Embryonic facial prominence (tissue), 1 donor: ENCODE measurements at regions not wholly inside any gene's neighbourhood (a gene's known extent, or its start where the extent isn't known, plus 50 kb on each side); places are given as distances from the start of the nearest gene placed in this dataset.
"Not testable (repeated sequence)": the region's sequence is repeated elsewhere in the genome, so short reads cannot be mapped to it uniquely, and the experiment has no call there.

Experiments used
- DNase-seq: peaks from one replicate; pipeline ENCODE4 v3.0.0-alpha.2; 2016; ENCODE audit errors: extremely low spot score

- no peak for DNase-seq
These were observed 170.0 kb downstream of the SOD2 start for GRCh38 chr6:159522877-159523547.

DNA sequence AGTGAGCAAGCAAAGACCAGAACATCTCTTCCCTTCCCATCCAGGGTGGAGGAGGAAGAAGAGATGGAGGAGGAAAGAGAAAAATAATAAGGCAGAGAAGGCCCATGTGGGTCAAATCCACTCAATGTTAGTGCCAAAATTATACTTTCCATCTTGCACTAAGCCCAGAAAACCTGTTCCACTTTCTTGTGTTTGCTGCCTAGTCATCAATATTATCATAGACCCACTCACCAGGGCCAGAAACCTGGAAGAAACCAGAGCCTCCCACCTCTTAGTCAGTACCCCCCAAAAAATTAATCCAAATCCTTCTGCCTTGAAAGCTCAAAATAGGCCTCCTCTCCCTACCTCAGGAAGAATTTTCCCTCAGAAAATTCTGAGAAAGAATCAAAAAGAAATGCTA, 171.1 kb downstream of the SOD2 start:
- DNase-seq, result no peak

DNA sequence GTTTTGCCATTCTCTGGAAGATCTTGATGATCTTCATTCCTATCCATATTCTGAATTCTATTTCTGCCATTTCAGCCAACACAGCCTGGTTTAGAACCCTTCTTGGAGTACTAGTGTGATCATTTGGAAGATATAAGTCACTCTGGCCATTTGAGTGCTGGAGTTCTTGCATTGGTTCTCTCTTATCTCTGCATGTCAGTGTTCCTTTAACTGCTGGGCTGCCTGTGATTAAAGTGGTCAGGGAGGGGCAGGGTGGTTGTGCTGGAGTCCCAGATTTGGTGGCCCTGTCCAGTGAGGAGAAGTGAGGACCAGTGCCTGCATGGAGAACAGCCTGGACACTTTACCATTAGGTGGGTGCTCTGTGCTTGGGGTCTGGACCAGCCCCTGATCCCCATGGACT, 173.0 kb downstream of the SOD2 start:
- no peak for DNase-seq

DNA sequence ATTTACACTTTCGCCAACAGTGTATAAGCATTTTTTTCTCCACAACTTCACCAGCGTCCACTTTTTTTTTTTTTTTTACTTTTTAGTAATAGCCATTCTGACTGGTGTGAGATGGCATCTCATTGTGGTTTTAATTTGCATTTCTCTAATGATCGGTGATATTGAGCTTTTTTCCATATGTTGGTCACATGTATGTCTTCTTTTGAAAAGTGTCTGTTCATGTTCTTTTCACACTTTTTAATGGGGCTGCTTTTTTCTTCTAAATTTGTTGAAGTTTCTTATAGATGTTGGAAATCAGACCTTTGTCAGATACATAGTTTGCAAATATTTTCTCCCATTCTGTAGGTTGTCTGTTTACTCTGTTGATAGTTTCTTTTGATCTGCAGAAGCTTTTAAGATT, 177.2 kb downstream of the SOD2 start:
- DNase-seq, result not testable (repeated sequence)

DNA sequence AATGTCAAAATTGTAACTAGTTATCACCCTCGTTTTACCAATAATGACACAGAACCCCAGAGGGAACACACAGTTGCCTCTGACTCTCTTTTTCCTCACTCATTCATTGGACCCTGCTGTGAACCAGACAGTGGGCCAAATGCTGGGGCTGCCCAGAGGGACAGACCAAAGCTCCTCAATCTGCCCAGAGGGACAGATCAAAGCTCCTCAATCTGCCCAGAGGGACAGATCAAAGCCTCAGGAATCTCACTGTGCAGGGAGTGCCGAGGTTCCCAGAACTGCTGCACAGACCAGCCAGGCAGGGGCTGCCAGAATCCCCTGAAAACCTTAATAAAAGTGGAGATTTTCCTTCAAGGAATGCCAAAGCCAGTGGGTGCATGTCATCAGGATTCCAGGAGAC, 179.1 kb downstream of the SOD2 start:
- no peak for DNase-seq

DNA sequence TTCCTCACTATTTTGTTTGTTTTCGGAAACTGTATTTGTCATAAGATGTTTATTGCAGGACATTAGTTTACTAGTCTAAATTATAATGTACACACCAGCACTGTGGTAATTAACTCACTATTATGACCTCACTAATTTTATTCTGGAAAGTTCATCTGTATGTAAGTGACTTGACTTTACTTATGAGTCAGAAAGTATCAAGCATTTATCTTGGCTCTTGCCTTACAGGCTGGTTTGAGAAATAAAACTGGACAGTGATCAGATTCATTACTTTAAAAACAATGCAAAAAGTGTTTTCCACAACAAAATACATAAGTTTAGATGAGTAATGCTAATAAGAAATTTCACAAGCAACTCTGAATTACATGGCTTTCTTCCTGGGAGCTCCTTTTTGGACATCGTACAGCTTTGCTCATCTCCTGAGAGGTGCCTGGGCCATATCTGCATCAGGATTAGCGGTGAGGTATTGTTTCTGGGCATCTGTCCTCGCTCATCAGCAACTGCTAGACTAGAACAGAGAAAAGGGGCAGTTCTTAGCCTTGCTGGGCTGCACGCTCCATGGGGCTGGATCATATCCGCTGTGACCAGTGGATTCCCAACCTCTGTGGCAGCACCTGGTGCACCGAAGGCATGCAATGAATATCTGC, 179.8 kb downstream of the SOD2 start:
- DNase-seq, result no peak

GRCh38 chr6:159512571-159512970, 180.5 kb downstream of the SOD2 start:
- DNase-seq, result no peak

DNA sequence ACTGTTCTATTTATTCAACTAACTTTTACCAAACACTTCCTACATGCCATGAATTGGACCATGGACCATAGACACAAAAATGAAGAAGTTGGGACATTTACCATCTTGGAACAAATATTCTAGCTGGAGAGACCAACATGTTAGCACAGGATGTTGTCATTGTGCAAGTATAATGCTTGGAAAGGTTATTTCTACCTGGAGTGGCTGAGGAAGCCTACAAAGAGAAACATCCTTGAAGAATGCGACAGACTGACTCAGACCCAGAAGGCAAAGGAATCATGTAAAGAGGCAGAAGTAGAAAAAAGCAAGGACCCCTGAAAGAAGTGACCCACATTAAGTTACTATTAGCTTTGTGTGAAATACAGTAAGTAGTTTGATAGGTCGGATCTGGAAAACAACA, 180.9 kb downstream of the SOD2 start:
- DNase-seq, result no peak

DNA sequence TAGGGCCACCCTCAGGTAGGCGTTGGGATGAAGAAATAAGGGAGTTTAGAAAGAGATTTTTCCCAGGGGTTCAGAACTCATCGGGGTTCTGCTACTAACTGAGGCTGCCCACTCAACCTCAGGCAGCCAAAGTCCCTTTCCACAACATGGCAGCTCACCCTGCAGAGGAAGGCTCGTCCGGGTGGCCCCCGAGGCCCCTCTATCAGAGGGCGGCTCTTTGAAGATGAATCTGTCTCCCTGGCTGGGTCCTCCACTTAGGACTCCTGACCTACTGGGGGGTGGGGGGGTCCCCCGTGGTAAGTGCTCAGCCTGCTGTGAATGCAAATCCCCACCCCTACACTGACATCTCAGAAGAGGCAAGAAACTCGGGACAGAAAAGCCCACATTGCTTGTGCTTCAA, 182.9 kb downstream of the SOD2 start:
- DNase-seq, result no peak

- DNase-seq, result no peak
These were observed 184.1 kb downstream of the SOD2 start for GRCh38 chr6:159508931-159509330.

GRCh38 chr6:159506048-159506447, 187.0 kb downstream of the SOD2 start:
- DNase-seq, result no peak

DNA sequence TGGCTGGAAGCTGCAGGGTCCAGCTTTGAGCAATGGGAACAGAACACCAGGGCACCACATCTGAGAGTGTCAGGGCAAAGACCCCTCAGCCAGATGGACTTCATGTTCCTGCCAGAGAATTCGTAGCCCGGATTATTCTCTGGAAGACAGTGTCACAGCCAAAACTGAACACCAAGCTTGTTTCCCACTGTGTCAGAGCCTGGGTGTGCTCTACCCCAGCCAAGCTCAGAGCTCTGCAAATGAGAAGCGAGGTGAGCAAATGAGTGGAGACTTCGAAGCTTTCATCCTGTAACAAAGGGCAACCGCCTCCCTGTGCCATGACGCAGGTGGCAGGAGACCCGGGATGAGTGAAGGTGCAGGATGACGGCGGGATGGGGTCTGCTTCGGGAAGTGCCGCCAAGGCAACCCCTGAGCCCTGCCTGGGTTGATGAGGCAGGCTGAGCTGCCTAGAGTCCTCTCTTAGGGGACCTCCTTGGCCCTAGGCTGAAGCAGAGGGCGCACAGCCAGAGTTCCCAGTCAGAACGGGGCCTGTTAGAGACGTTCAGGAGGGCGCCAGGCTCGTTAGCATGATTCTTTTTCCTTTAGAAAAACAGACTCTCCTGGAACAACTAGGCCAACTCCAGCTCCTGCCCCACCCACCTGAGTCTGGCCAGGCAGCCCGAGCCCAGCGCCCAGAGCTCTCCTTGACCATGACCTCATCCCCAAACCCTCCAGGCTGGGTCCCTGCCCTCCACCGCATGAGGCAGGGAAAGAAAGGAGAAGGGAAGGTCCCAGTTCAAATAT, 187.7 kb downstream of the SOD2 start:
- DNase-seq, result no peak

DNA sequence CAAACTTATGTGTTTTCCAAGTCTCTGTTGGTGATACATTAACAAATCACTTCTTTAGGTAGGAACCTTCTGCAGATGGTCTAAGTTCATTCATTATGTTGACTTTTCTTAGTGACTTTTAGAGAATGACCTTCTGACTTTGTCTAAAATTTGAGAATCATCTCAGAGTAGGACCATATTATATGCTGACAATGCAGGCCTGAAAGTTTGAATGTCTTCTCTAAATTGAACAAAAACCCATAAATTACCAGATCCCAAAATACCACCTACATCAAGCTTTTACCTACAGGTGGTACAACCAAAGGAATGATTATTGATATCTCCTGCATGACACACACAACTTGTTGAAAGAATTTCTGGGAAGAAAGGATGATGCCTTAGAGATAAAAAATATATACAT, 191.5 kb downstream of the SOD2 start:
- no peak for DNase-seq

- no peak for DNase-seq
These were observed 194.0 kb downstream of the SOD2 start for GRCh38 chr6:159499034-159499433.

GRCh38 chr6:159494586-159494972, 198.5 kb downstream of the SOD2 start:
- no peak for DNase-seq

GRCh38 chr6:159493898-159494585, 199.0 kb downstream of the SOD2 start:
- no peak for DNase-seq

- no peak for DNase-seq
These were observed 199.7 kb downstream of the SOD2 start for GRCh38 chr6:159493231-159493897.

- DNase-seq, result no peak
These were observed 202.6 kb downstream of the SOD2 start for GRCh38 chr6:159490298-159490937.

DNA sequence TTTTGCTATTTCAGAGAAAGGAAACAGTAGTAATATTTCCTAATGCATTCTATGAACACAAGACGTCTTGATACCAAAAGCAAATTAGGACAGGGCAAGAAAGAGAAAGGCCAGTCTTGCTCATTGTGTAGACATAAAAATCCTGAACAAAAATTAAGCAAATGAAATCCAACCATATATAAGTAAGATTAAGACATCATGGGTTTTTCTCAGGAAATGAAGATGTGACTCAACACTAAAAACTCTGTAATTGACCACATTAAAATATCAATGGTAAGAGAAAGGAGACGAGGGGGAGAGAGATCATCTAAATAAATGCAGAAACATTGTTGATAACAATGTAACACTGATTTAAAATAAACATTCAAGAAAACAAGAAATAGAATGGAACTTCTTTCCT, 205.4 kb downstream of the SOD2 start:
- DNase-seq, result no peak

DNA sequence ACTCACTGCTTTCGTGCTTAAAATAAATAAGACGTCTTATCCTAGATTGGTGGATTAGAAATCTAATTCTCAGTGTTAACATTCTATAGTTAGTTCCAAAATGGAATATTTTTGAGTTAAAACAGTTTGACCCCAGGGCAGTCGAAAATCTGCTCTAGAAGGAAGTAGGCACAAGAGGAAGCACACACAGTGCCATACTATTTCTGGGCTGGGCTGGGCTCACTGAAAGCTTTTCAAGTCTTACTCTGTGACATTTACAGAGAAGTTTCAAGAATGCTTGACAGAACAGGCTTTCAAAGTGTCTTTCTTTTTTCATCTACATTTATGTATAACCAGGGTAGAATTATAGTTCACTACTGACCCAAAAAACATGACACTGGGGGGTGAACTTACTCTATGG, 209.8 kb downstream of the SOD2 start:
- DNase-seq, result no peak

DNA sequence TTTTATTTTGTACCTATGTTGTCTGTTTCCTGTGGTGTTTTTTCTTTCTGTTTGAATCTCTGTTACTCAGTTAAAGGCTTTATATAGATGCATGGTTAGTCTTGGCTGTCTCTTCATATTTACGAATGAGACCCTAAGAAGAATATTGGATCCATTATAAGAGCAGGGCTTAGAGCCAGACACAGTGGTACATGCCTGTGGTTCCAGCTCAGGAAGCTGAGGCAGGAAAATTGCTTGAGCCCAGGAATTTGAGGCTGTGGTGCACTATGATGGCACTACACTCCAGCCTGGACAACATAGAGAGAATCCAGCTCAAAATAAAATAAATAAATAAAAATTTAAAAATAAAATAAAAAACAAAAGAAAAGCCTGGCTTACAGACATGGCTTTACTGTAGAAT, 211.1 kb downstream of the SOD2 start:
- peak; percentile 37 for DNase-seq
